ENCODE measurements at regions not wholly inside any gene's neighbourhood (a gene's known extent, or its start where the extent isn't known, plus 50 kb on each side); places are given as distances from the start of the nearest gene placed in this dataset.

GRCh38 chr3:40810813-40811212, 286.1 kb downstream of the ZNF621 start:
- H3K27ac ChIP-seq (ENCODE audit: low read depth in 1 of 2, low read length in 2 of 2), result no peak overlapping the region
- H4K20me1 ChIP-seq (ENCODE audit: insufficient read depth, low read length), result no peaks in the 10 kb centered on the region
- no peak overlapping the region for H3K4me2 ChIP-seq (replicated peaks; ENCODE audit: extremely low read depth, low read length, poor library complexity, severe bottlenecking)
- no peak for DNase-seq
- no peak overlapping the region for H3K9ac ChIP-seq (ENCODE audit: insufficient read depth, low read length, poor library complexity, severe bottlenecking)
- H3K4me1 ChIP-seq (ENCODE audit: control insufficient read depth in 1 of 2, insufficient read depth in 2 of 2, low read length in 2 of 2), result no peaks in the 10 kb centered on the region
- peaks cover 2 to 6% of the 10 kb centered on the region in 2 donors for H3K9me3 ChIP-seq (replicated peaks in 1 of 2; ENCODE audit: control insufficient read depth in 1 of 2, insufficient read depth in 1 of 2, low read length in 2 of 2)
- Mint-ChIP-seq H3K4me1 (no peaks in the 10 kb centered on the region), H3K36me3 (no peaks in the 10 kb centered on the region), H3K27me3 (ENCODE audit: low read depth in 3 of 3) (no peaks in the 10 kb centered on the region), H3K4me3 (no peak overlapping the region), H3K9me3 (peaks cover 13 to 26% (median 19%) of the 10 kb centered on the region in 7 donors), H3K27ac (no peak overlapping the region)
- no peak overlapping the region for H2AFZ ChIP-seq (ENCODE audit: insufficient read depth, low read depth, low read length, poor library complexity, severe bottlenecking)
- TF ChIP-seq, protein P1, sequence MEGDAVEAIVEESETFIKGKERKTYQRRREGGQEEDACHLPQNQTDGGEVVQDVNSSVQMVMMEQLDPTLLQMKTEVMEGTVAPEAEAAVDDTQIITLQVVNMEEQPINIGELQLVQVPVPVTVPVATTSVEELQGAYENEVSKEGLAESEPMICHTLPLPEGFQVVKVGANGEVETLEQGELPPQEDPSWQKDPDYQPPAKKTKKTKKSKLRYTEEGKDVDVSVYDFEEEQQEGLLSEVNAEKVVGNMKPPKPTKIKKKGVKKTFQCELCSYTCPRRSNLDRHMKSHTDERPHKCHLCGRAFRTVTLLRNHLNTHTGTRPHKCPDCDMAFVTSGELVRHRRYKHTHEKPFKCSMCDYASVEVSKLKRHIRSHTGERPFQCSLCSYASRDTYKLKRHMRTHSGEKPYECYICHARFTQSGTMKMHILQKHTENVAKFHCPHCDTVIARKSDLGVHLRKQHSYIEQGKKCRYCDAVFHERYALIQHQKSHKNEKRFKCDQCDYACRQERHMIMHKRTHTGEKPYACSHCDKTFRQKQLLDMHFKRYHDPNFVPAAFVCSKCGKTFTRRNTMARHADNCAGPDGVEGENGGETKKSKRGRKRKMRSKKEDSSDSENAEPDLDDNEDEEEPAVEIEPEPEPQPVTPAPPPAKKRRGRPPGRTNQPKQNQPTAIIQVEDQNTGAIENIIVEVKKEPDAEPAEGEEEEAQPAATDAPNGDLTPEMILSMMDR (IDR thresholded peaks at IDR 0.05), result no peak
- H3K36me3 ChIP-seq (replicated peaks in 1 of 2; ENCODE audit: control insufficient read depth in 1 of 2, insufficient read depth in 2 of 2, low read length in 2 of 2), result no peaks in the 10 kb centered on the region
- intact Hi-C loops (cut with micrococcal nuclease), result no loop called here
- H3K79me2 ChIP-seq (ENCODE audit: insufficient read depth, low read length), result no peaks in the 10 kb centered on the region
- no peak overlapping the region for H3K4me3 ChIP-seq (replicated peaks in 1 of 3; ENCODE audit: low read depth in 2 of 3, low read length in 3 of 3)
- no peaks in the 10 kb centered on the region for H3K27me3 ChIP-seq (ENCODE audit: control insufficient read depth in 2 of 2, insufficient read depth in 2 of 2, low read length in 2 of 2)

DNA sequence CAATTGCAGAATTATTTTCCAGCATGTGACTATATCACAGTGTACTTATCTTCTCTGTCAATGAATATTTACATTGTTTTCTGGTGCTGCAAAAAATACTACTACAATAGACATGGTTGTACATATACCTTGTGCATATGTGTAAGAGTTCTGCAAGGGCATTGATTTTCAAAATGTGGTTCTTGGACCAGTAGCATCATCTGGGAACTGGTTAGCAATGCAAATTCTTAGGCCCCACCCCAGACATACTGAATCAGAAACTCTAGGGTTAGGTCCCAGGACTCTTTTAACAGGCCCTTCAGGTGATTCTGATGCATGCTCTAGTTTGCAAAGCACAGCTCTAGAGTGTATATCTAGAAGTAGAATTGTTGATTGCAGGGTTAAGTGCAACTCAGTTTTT, 292.3 kb downstream of the ZNF621 start:
- Histone ChIP-seq H3K27ac (ENCODE audit: low read depth in 1 of 2, low read length in 2 of 2) (no peak overlapping the region), H3K4me2 (replicated peaks; ENCODE audit: extremely low read depth, low read length, poor library complexity, severe bottlenecking) (no peak overlapping the region), H3K9me3 (replicated peaks in 1 of 2; ENCODE audit: control insufficient read depth in 1 of 2, insufficient read depth in 1 of 2, low read length in 2 of 2) (peaks cover 0 to 3% of the 10 kb centered on the region in 2 donors), H3K36me3 (replicated peaks in 1 of 2; ENCODE audit: control insufficient read depth in 1 of 2, insufficient read depth in 2 of 2, low read length in 2 of 2) (no peaks in the 10 kb centered on the region), H2AFZ (ENCODE audit: insufficient read depth, low read depth, low read length, poor library complexity, severe bottlenecking) (no peak overlapping the region), H3K4me3 (replicated peaks in 1 of 3; ENCODE audit: low read depth in 2 of 3, low read length in 3 of 3) (no peak overlapping the region), H4K20me1 (ENCODE audit: insufficient read depth, low read length) (no peaks in the 10 kb centered on the region), H3K9ac (ENCODE audit: insufficient read depth, low read length, poor library complexity, severe bottlenecking) (no peak overlapping the region), H3K4me1 (ENCODE audit: control insufficient read depth in 1 of 2, insufficient read depth in 2 of 2, low read length in 2 of 2) (peaks cover 0 to 9% of the 10 kb centered on the region in 2 donors), H3K79me2 (ENCODE audit: insufficient read depth, low read length) (no peaks in the 10 kb centered on the region), H3K27me3 (ENCODE audit: control insufficient read depth in 2 of 2, insufficient read depth in 2 of 2, low read length in 2 of 2) (no peaks in the 10 kb centered on the region)
- TF ChIP-seq, protein P1 (IDR thresholded peaks at IDR 0.05), result no peak
- Mint-ChIP-seq H3K4me3 (no peak overlapping the region), H3K4me1 (peaks cover 3% of the 10 kb centered on the region), H3K36me3 (no peaks in the 10 kb centered on the region), H3K27ac (no peak overlapping the region), H3K9me3 (peaks cover 4 to 11% (median 8%) of the 10 kb centered on the region in 7 donors), H3K27me3 (ENCODE audit: low read depth in 3 of 3) (no peaks in the 10 kb centered on the region)
- no peak for DNase-seq
- intact Hi-C loops (cut with micrococcal nuclease), result no loop called here

Data from CD14-positive monocyte (primary cell).